GM13976 (cell line): ENCODE measurements at regions not wholly inside any gene's neighbourhood (a gene's known extent, or its start where the extent isn't known, plus 50 kb on each side); places are given as distances from the start of the nearest gene placed in this dataset.
A peak's percentile ranks its signal among the peaks of the same experiment; 100 is the strongest.
"Not testable (repeated sequence)": the region's sequence is repeated elsewhere in the genome, so short reads cannot be mapped to it uniquely, and the experiment has no call there.

Experiments used
- DNase-seq: peaks from one replicate; pipeline ENCODE4 v3.0.0; 2012; ENCODE audit warnings: low spot score
- CTCF ChIP-seq: IDR thresholded peaks from 2 replicates; pipeline ENCODE4 v1.5.1; 2012; ENCODE audit warnings: borderline replicate concordance, mild to moderate bottlenecking; ENCODE audit not compliant: insufficient read depth; ENCODE audit errors: extremely low read depth, missing control alignments, control extremely low read depth
- in situ Hi-C: fragments of 300-500 bp; cut with MboI; formaldehyde crosslinking; loops from one replicate; pipeline ENCODE4 v1.12.0; 2022; ENCODE audit warnings: low sequenced_read_pairs, mixed read lengths, inconsistent platforms; ENCODE audit not compliant: unreplicated experiment

- peak; percentile 16 for DNase-seq
- TF ChIP-seq CTCF, result peak; percentile 66
- in situ Hi-C loops, result no loop called here
Observed at GRCh38 chr6:103122766-103123601, 1729.5 kb downstream of the GRIK2 start.

GRCh38 chr6:103119056-103119455, 1725.5 kb downstream of the GRIK2 start:
- in situ Hi-C loops, result no loop called here
- DNase-seq, result no peak
- no peak for TF ChIP-seq CTCF

- no peak for TF ChIP-seq CTCF
- in situ Hi-C loops, result no loop called here
Observed at GRCh38 chr6:103114582-103114981, 1721.1 kb downstream of the GRIK2 start.

GRCh38 chr6:103113416-103113815, 1719.9 kb downstream of the GRIK2 start:
- in situ Hi-C loops, result no loop called here
- DNase-seq, result no peak
- TF ChIP-seq CTCF, result no peak

More at GRCh38 chr6:103114582-103114981, 1721.1 kb downstream of the GRIK2 start:
- DNase-seq, result no peak

GRCh38 chr6:103107985-103108384, 1714.5 kb downstream of the GRIK2 start:
- DNase-seq, result no peak
- in situ Hi-C loops, result no loop called here
- no peak for TF ChIP-seq CTCF

GRCh38 chr6:103105686-103106085, 1712.2 kb downstream of the GRIK2 start:
- TF ChIP-seq CTCF, result no peak
- in situ Hi-C loops, result no loop called here
- DNase-seq, result no peak

GRCh38 chr6:103101267-103101666, 1707.8 kb downstream of the GRIK2 start:
- TF ChIP-seq CTCF, result no peak
- no peak for DNase-seq
- in situ Hi-C loops, result no loop called here

- DNase-seq, in situ Hi-C loops: not testable (repeated sequence)
Observed at GRCh38 chr6:103092414-103092813, 1698.9 kb downstream of the GRIK2 start.
